Loucy (cell line): ENCODE measurements at regions not wholly inside any gene's neighbourhood (a gene's known extent, or its start where the extent isn't known, plus 50 kb on each side); places are given as distances from the start of the nearest gene placed in this dataset.

Source experiments
- EZH2phosphoT487 ChIP-seq: fragments of 200-600 bp; IDR thresholded peaks from 2 replicates; pipeline ENCODE4 v1.6.1; 2018; ENCODE audit warnings: antibody characterized with exemption, mild to moderate bottlenecking, moderate library complexity, borderline replicate concordance
- TF ChIP-seq, protein P1 (sequence below): fragments of 200-600 bp; sonication (generic); conservative IDR thresholded peaks from 2 replicates; pipeline ENCODE4 v1.5.1; 2014; ENCODE audit warnings: mild to moderate bottlenecking, antibody characterized with exemption, low read length

DNA sequence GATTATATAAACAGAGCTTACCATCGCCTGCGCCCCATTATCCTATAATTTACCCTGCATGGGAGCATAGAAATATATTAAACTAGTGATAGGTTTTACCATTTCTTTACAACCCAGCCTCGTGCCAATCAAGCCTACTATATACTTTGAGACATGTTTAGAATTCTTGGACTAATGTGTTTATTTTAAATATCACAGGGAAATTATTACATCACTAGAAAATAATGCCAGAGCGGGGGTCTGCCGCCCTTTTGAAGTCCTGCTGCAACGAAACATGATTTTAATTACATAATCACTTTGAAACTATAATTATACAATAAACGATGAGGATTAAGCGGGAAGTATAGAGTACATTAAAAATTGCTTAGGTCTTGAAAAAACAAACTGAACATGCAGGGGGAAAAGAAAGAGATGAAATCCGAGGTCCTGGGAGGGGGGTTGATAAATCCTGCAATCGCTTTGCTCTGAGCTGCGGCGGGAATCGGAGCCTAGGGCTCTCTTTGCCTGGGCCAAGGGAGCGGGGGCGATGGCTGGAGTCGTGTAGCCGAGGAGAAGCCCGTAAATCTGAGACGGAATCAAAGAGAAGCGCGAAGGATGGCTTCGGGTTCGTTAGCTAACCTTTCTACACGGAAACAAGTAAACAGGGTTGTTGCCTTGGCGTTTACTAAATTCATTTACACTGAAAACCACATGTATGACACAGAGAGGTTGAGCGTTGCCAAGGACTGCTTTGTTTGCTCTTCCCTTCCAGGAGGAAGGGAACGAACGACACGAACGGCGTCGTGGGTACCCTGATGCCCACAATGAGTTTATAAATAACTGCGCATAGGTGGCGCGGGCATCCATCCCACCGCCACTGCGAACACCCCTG, 127.6 kb downstream of the TMEM174 start:
- TF ChIP-seq, protein P1, sequence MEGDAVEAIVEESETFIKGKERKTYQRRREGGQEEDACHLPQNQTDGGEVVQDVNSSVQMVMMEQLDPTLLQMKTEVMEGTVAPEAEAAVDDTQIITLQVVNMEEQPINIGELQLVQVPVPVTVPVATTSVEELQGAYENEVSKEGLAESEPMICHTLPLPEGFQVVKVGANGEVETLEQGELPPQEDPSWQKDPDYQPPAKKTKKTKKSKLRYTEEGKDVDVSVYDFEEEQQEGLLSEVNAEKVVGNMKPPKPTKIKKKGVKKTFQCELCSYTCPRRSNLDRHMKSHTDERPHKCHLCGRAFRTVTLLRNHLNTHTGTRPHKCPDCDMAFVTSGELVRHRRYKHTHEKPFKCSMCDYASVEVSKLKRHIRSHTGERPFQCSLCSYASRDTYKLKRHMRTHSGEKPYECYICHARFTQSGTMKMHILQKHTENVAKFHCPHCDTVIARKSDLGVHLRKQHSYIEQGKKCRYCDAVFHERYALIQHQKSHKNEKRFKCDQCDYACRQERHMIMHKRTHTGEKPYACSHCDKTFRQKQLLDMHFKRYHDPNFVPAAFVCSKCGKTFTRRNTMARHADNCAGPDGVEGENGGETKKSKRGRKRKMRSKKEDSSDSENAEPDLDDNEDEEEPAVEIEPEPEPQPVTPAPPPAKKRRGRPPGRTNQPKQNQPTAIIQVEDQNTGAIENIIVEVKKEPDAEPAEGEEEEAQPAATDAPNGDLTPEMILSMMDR, result no peak
- TF ChIP-seq EZH2phosphoT487, result no peak
